Activated CD4-positive, alpha-beta memory T cell treated with anti-CD3 and anti-CD28 coated beads, Interleukin-2, amount 10 ng/mL, durations not matched to agents 7 days and 5 days (primary cell): ENCODE measurements at regions not wholly inside any gene's neighbourhood (a gene's known extent, or its start where the extent isn't known, plus 50 kb on each side); places are given as distances from the start of the nearest gene placed in this dataset.
"Not testable (repeated sequence)": the region's sequence is repeated elsewhere in the genome, so short reads cannot be mapped to it uniquely, and the experiment has no call there.

Experiments used
- CTCF ChIA-PET: fragments of 350-600 bp; sonication (Branson Sonifier 250); formaldehyde crosslinking; loops from one replicate; lab custom pipeline; 2021; ENCODE audit warnings: antibody characterized with exemption, inconsistent platforms; lab: Charles Lee
- POLR2A ChIA-PET: fragments of 350-600 bp; sonication (Branson Sonifier 250); formaldehyde crosslinking; loops from one replicate; lab custom pipeline; 2021; ENCODE audit warnings: antibody characterized with exemption; lab: Charles Lee
- DNase-seq: peaks from one replicate; pipeline ENCODE4 v3.0.0-alpha.2; 2020
- H3K27ac Mint-ChIP-seq: one replicate; pipeline ENCODE4 v1.8.0; 2021; ENCODE audit warnings: mild to moderate bottlenecking, mixed read lengths
- H3K27me3 Mint-ChIP-seq: one replicate; pipeline ENCODE4 v1.8.0; 2021; ENCODE audit warnings: mixed read lengths
- H3K36me3 Mint-ChIP-seq: one replicate; pipeline ENCODE4 v1.8.0; 2021; ENCODE audit warnings: low read depth, mixed read lengths
- H3K4me1 Mint-ChIP-seq: one replicate; pipeline ENCODE4 v1.8.0; 2021; ENCODE audit warnings: mixed read lengths
- H3K4me3 Mint-ChIP-seq: one replicate; pipeline ENCODE4 v1.8.0; 2021; ENCODE audit warnings: mild to moderate bottlenecking, mixed read lengths
- H3K9me3 Mint-ChIP-seq: one replicate; pipeline ENCODE4 v1.8.0; 2021; ENCODE audit warnings: mixed read lengths

- H3K36me3 Mint-ChIP-seq: no peaks in the 10 kb centered on the region
- H3K27ac Mint-ChIP-seq: no peak overlapping the region
- peaks cover 8% of the 10 kb centered on the region for H3K9me3 Mint-ChIP-seq
- no peak overlapping the region for H3K4me3 Mint-ChIP-seq
- ChIA-PET POLR2A (no interaction called here), CTCF (no interaction called here)
- no peaks in the 10 kb centered on the region for H3K4me1 Mint-ChIP-seq
- H3K27me3 Mint-ChIP-seq: no peaks in the 10 kb centered on the region
- no peak for DNase-seq
Measured at GRCh38 chr3:80750637-80751036, 982.8 kb upstream of the ROBO1 start.

GRCh38 chr3:80734920-80735319 is 967.1 kb upstream of the ROBO1 start:
- DNase-seq: no peak
- H3K4me1 Mint-ChIP-seq: no peaks in the 10 kb centered on the region
- no peaks in the 10 kb centered on the region for H3K27me3 Mint-ChIP-seq
- CTCF ChIA-PET: no interaction called here
- peaks cover 10% of the 10 kb centered on the region for H3K9me3 Mint-ChIP-seq
- no peak overlapping the region for H3K27ac Mint-ChIP-seq
- POLR2A ChIA-PET: no interaction called here
- no peaks in the 10 kb centered on the region for H3K36me3 Mint-ChIP-seq
- H3K4me3 Mint-ChIP-seq: no peak overlapping the region

- H3K4me1 Mint-ChIP-seq: no peaks in the 10 kb centered on the region
- ChIA-PET POLR2A (no interaction called here), CTCF (no interaction called here)
- H3K4me3 Mint-ChIP-seq: no peak overlapping the region
- no peaks in the 10 kb centered on the region for H3K27me3 Mint-ChIP-seq
- peaks cover 7% of the 10 kb centered on the region for H3K9me3 Mint-ChIP-seq
- H3K36me3 Mint-ChIP-seq: no peaks in the 10 kb centered on the region
- no peak overlapping the region for H3K27ac Mint-ChIP-seq
- DNase-seq: no peak
Measured at GRCh38 chr3:80734483-80734882, 966.7 kb upstream of the ROBO1 start.

GRCh38 chr3:80733522-80734176 is 965.9 kb upstream of the ROBO1 start:
- DNase-seq: no peak
- ChIA-PET POLR2A (no interaction called here), CTCF (no interaction called here)

GRCh38 chr3:80727561-80727960 is 959.8 kb upstream of the ROBO1 start:
- H3K27ac Mint-ChIP-seq, H3K27me3 Mint-ChIP-seq, H3K4me1 Mint-ChIP-seq, H3K4me3 Mint-ChIP-seq, POLR2A ChIA-PET, DNase-seq, H3K9me3 Mint-ChIP-seq, CTCF ChIA-PET, H3K36me3 Mint-ChIP-seq: not testable (repeated sequence)

More at GRCh38 chr3:80733522-80734176, 965.9 kb upstream of the ROBO1 start:
- Mint-ChIP-seq H3K4me3 (no peak overlapping the region), H3K9me3 (peaks cover 9% of the 10 kb centered on the region), H3K36me3 (no peaks in the 10 kb centered on the region), H3K27ac (no peak overlapping the region), H3K27me3 (no peaks in the 10 kb centered on the region), H3K4me1 (no peaks in the 10 kb centered on the region)

GRCh38 chr3:80709597-80710322 is 942.0 kb upstream of the ROBO1 start:
- H3K36me3 Mint-ChIP-seq, DNase-seq, POLR2A ChIA-PET, H3K27ac Mint-ChIP-seq, H3K4me1 Mint-ChIP-seq, H3K4me3 Mint-ChIP-seq, H3K27me3 Mint-ChIP-seq, CTCF ChIA-PET: not testable (repeated sequence)
- H3K9me3 Mint-ChIP-seq: peaks cover 18% of the 10 kb centered on the region

GRCh38 chr3:80705290-80705689 is 937.5 kb upstream of the ROBO1 start:
- Mint-ChIP-seq H3K4me1 (no peaks in the 10 kb centered on the region), H3K4me3 (no peak overlapping the region), H3K36me3 (no peaks in the 10 kb centered on the region), H3K9me3 (peaks cover 18% of the 10 kb centered on the region), H3K27ac (no peak overlapping the region), H3K27me3 (no peaks in the 10 kb centered on the region)
- no peak for DNase-seq
- CTCF ChIA-PET: no interaction called here
- POLR2A ChIA-PET: no interaction called here

- Mint-ChIP-seq H3K4me3 (no peak overlapping the region), H3K27ac (no peak overlapping the region), H3K9me3 (peaks cover 15% of the 10 kb centered on the region), H3K27me3 (no peaks in the 10 kb centered on the region), H3K36me3 (no peaks in the 10 kb centered on the region), H3K4me1 (no peaks in the 10 kb centered on the region)
- DNase-seq: no peak
- CTCF ChIA-PET: no interaction called here
- POLR2A ChIA-PET: no interaction called here
Measured at GRCh38 chr3:80701349-80701748, 933.6 kb upstream of the ROBO1 start.

GRCh38 chr3:80697291-80697690 is 929.5 kb upstream of the ROBO1 start:
- Mint-ChIP-seq H3K9me3 (no peaks in the 10 kb centered on the region), H3K27me3 (no peaks in the 10 kb centered on the region), H3K36me3 (no peaks in the 10 kb centered on the region), H3K4me1 (no peaks in the 10 kb centered on the region), H3K4me3 (no peak overlapping the region), H3K27ac (no peak overlapping the region)
- no peak for DNase-seq
- ChIA-PET CTCF (no interaction called here), POLR2A (no interaction called here)

- no peak overlapping the region for H3K4me3 Mint-ChIP-seq
- no peak overlapping the region for H3K27ac Mint-ChIP-seq
- CTCF ChIA-PET: no interaction called here
- no peaks in the 10 kb centered on the region for H3K4me1 Mint-ChIP-seq
- no peak for DNase-seq
- no peaks in the 10 kb centered on the region for H3K36me3 Mint-ChIP-seq
- no peaks in the 10 kb centered on the region for H3K9me3 Mint-ChIP-seq
- H3K27me3 Mint-ChIP-seq: no peaks in the 10 kb centered on the region
- POLR2A ChIA-PET: no interaction called here
Measured at GRCh38 chr3:80696280-80696679, 928.5 kb upstream of the ROBO1 start.

GRCh38 chr3:80688814-80689213 is 921.0 kb upstream of the ROBO1 start:
- no peak for DNase-seq
- no peaks in the 10 kb centered on the region for H3K9me3 Mint-ChIP-seq
- no peak overlapping the region for H3K4me3 Mint-ChIP-seq
- ChIA-PET CTCF (no interaction called here), POLR2A (no interaction called here)
- no peaks in the 10 kb centered on the region for H3K4me1 Mint-ChIP-seq
- no peaks in the 10 kb centered on the region for H3K36me3 Mint-ChIP-seq
- H3K27me3 Mint-ChIP-seq: no peaks in the 10 kb centered on the region
- H3K27ac Mint-ChIP-seq: no peak overlapping the region

- Mint-ChIP-seq H3K4me3 (no peak overlapping the region), H3K27me3 (no peaks in the 10 kb centered on the region), H3K36me3 (no peaks in the 10 kb centered on the region), H3K27ac (no peak overlapping the region), H3K9me3 (no peaks in the 10 kb centered on the region), H3K4me1 (no peaks in the 10 kb centered on the region)
- DNase-seq: no peak
- ChIA-PET CTCF (no interaction called here), POLR2A (no interaction called here)
Measured at GRCh38 chr3:80682951-80683350, 915.2 kb upstream of the ROBO1 start.

GRCh38 chr3:80682235-80682634 is 914.4 kb upstream of the ROBO1 start:
- Mint-ChIP-seq H3K4me1 (no peaks in the 10 kb centered on the region), H3K27me3 (no peaks in the 10 kb centered on the region), H3K27ac (no peak overlapping the region), H3K9me3 (no peaks in the 10 kb centered on the region), H3K36me3 (no peaks in the 10 kb centered on the region), H3K4me3 (no peak overlapping the region)
- ChIA-PET POLR2A (no interaction called here), CTCF (no interaction called here)
- no peak for DNase-seq

GRCh38 chr3:80677796-80678195 is 910.0 kb upstream of the ROBO1 start:
- Mint-ChIP-seq H3K9me3 (peaks cover 5% of the 10 kb centered on the region), H3K27ac (no peak overlapping the region), H3K4me3 (no peak overlapping the region), H3K36me3 (no peaks in the 10 kb centered on the region), H3K27me3 (no peaks in the 10 kb centered on the region), H3K4me1 (no peaks in the 10 kb centered on the region)
- ChIA-PET POLR2A (no interaction called here), CTCF (no interaction called here)
- no peak for DNase-seq
